Fibroblast of lung (primary cell): ENCODE measurements at regions not wholly inside any gene's neighbourhood (a gene's known extent, or its start where the extent isn't known, plus 50 kb on each side); places are given as distances from the start of the nearest gene placed in this dataset.

ENCODE experiments used
- CTCF ChIP-seq, 2 donors: IDR thresholded peaks in 1 of 2; conservative IDR thresholded peaks in 1 of 2; 1 replicate in 1 of 2; 2 replicates in 1 of 2; pipeline ENCODE4 v1.5.1; 2011 to 2012; ENCODE audit warnings: low read length in 2 of 2, control low read depth in 1 of 2, inconsistent platforms in 1 of 2, low read depth in 1 of 2, mild to moderate bottlenecking in 1 of 2
- EZH2 ChIP-seq: IDR thresholded peaks from 2 replicates; pipeline ENCODE4 v1.5.1; 2012; ENCODE audit warnings: low read length, control low read depth, mild to moderate bottlenecking; ENCODE audit errors: missing control alignments

DNA sequence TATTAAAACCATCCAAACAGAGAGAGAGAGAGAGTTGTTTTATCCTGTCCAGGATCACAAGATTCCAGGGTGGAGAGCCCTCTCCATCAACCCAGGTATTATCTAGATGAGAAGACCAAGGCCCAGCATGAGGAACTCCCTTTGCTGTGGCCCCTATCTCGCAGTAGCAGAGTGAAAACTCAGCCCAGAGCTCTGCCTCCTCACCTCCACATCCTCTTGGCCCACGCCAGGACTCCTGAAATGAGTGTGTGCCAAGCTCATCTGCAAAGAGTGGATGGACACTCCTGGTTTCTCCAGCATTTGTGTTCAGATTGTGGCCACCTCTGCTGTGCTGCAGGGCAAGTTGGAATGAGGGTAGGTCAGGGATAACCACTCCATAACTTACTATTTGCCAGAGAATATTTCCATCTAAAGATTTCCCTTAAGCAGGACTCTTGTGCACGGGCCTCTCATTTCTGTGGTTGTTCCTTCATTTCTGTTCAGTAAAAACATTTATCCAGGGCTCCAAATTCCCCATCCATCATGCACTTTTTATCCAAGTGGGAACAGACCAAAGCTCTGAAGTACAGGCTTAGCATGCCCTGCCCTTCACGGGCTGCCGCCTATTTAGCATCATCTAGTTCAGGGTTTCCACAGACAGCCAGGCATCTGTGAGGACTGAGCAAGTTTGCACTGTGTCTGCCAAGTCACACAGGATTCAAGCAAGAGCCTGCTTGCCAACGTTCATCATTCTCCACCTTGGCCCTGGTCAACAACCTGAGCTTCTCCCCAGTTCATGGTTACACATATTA lies 583.2 kb upstream of the ID2 start:
- TF ChIP-seq CTCF (conservative IDR thresholded peaks at IDR 0.05 in 1 of 2, IDR thresholded peaks at IDR 0.05 in 1 of 2; ENCODE audit: low read depth in 1 of 2, low read length in 2 of 2) (no peak), EZH2 (no peak)
